ENCODE measurements at regions not wholly inside any gene's neighbourhood (a gene's known extent, or its start where the extent isn't known, plus 50 kb on each side); places are given as distances from the start of the nearest gene placed in this dataset.

DNA sequence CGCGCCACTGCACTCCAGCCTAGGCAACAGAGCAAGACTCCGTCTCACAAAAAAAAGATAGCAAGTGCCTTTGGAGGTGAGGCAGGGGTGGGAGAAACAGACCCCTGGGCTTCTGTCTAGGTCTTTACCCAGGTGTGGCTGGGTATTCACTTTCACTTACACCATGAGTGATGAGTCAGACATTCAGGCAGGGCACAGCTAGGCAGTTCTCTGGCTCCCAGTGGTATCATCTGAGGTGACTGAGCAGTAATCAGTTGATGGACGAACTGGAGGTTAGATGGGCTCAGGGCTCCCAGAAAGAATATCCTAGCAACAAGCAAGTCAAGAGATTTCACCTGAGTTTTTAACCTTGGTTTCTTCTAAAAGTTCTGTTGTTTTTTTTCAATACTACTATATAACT is 107.0 kb upstream of the RAB6C start (continued):
- no peak for TF ChIP-seq ZNF749 (CRISPR knock-in tag; IDR thresholded peaks at IDR 0.05; ENCODE audit: borderline replicate concordance)
- TF ChIP-seq IKZF5 (CRISPR knock-in tag; IDR thresholded peaks at IDR 0.05), result no peak

GRCh38 chr2:129876541-129876940 is 102.9 kb upstream of the RAB6C start:
- Histone ChIP-seq H3K27me3 (ENCODE audit: control insufficient read depth in 1 of 2, insufficient read depth in 2 of 2, low read length in 2 of 2) (peaks cover 0 to 28% of the 10 kb centered on the region in 2 experiments; a peak in 3 of 5 replicates), H2AFZ (ENCODE audit: low read length) (no peak overlapping the region), H3K79me2 (ENCODE audit: insufficient read depth, low read length) (no peaks in the 10 kb centered on the region), H3K4me2 (ENCODE audit: low read depth, low read length) (no peak overlapping the region), H3K9ac (ENCODE audit: insufficient read depth, low read depth, low read length) (no peak overlapping the region), H3K4me3 (replicated peaks in 1 of 3; ENCODE audit: insufficient read depth in 1 of 3, low read depth in 2 of 3, low read length in 3 of 3) (no peak overlapping the region), H3K27ac (ENCODE audit: extremely low read length, insufficient read depth, low read length) (no peak overlapping the region), H3K4me1 (ENCODE audit: insufficient read depth, low read length) (no peaks in the 10 kb centered on the region), H4K20me1 (ENCODE audit: insufficient read depth, low read length) (no peaks in the 10 kb centered on the region), H3K9me3 (ENCODE audit: low read length) (no peaks in the 10 kb centered on the region), H3K36me3 (replicated peaks in 1 of 2; ENCODE audit: control insufficient read depth in 1 of 2, insufficient read depth in 2 of 2, low read length in 2 of 2) (no peaks in the 10 kb centered on the region)
- ATAC-seq, result no peak
- no peak for FAIRE-seq
- ChIA-PET POLR2A (no interaction called here), CTCF (ENCODE audit: low intra/inter-chr PET ratio, low total read pairs) (no interaction called here)
- in situ Hi-C loops (cut with HindIII; ENCODE audit: extremely low pct_ligation_motif_present, low pct_unique_long_range_greater_than_20kb), result no loop called here
- BruUV-seq (replicated peaks), result no TSS peak
- 26% methylated on average over 7 of the region's 7 CpGs for WGBS (ENCODE audit: low lambda C conversion rate)
- intact Hi-C loops (cut with micrococcal nuclease; ENCODE audit: unreplicated experiment), result no loop called here
- no peak for DNase-seq (ENCODE audit: low spot score)
- TF ChIP-seq ZNF572 (CRISPR knock-in tag; IDR thresholded peaks at IDR 0.05) (no peak), SP140L (CRISPR knock-in tag; IDR thresholded peaks at IDR 0.05; ENCODE audit: borderline replicate concordance) (no peak), ZNF670 (CRISPR knock-in tag; IDR thresholded peaks at IDR 0.05; ENCODE audit: borderline replicate concordance) (no peak), ZNF780A (CRISPR knock-in tag; IDR thresholded peaks at IDR 0.05) (no peak), TAF1 (CRISPR knock-in tag; IDR thresholded peaks at IDR 0.05) (no peak), PHF5A (CRISPR knock-in tag; IDR thresholded peaks at IDR 0.05; ENCODE audit: low read depth, unreplicated experiment) (no peak), SALL1 (CRISPR knock-in tag; IDR thresholded peaks at IDR 0.05) (no peak)
- TF ChIP-seq, protein P1, sequence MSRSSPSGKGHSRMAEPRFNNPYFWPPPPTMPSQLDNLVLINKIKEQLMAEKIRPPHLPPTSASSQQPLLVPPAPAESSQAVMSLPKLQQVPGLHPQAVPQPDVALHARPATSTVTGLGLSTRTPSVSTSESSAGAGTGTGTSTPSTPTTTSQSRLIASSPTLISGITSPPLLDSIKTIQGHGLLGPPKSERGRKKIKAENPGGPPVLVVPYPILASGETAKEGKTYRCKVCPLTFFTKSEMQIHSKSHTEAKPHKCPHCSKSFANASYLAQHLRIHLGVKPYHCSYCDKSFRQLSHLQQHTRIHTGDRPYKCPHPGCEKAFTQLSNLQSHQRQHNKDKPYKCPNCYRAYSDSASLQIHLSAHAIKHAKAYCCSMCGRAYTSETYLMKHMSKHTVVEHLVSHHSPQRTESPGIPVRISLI (CRISPR knock-in tag; IDR thresholded peaks at IDR 0.05; ENCODE audit: borderline replicate concordance), result no peak
- TF ChIP-seq, protein P2, sequence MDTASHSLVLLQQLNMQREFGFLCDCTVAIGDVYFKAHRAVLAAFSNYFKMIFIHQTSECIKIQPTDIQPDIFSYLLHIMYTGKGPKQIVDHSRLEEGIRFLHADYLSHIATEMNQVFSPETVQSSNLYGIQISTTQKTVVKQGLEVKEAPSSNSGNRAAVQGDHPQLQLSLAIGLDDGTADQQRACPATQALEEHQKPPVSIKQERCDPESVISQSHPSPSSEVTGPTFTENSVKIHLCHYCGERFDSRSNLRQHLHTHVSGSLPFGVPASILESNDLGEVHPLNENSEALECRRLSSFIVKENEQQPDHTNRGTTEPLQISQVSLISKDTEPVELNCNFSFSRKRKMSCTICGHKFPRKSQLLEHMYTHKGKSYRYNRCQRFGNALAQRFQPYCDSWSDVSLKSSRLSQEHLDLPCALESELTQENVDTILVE (CRISPR knock-in tag; IDR thresholded peaks at IDR 0.05), result no peak
- TF ChIP-seq, protein P3, sequence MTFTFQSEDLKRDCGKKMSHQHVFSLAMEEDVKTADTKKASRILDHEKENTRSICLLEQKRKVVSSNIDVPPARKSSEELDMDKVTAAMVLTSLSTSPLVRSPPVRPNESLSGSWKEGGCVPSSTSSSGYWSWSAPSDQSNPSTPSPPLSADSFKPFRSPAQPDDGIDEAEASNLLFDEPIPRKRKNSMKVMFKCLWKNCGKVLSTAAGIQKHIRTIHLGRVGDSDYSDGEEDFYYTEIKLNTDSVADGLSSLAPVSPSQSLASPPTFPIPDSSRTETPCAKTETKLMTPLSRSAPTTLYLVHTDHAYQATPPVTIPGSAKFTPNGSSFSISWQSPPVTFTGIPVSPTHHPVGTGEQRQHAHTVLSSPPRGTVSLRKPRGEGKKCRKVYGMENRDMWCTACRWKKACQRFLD (CRISPR knock-in tag; IDR thresholded peaks at IDR 0.05; ENCODE audit: borderline replicate concordance), result no peak
- TF ChIP-seq, protein P4, sequence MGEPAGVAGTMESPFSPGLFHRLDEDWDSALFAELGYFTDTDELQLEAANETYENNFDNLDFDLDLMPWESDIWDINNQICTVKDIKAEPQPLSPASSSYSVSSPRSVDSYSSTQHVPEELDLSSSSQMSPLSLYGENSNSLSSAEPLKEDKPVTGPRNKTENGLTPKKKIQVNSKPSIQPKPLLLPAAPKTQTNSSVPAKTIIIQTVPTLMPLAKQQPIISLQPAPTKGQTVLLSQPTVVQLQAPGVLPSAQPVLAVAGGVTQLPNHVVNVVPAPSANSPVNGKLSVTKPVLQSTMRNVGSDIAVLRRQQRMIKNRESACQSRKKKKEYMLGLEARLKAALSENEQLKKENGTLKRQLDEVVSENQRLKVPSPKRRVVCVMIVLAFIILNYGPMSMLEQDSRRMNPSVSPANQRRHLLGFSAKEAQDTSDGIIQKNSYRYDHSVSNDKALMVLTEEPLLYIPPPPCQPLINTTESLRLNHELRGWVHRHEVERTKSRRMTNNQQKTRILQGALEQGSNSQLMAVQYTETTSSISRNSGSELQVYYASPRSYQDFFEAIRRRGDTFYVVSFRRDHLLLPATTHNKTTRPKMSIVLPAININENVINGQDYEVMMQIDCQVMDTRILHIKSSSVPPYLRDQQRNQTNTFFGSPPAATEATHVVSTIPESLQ (CRISPR knock-in tag; conservative IDR thresholded peaks at IDR 0.05), result no peak
